ENCODE measurements at regions not wholly inside any gene's neighbourhood (a gene's known extent, or its start where the extent isn't known, plus 50 kb on each side); places are given as distances from the start of the nearest gene placed in this dataset.
A peak's percentile ranks its signal among the peaks of the same experiment; 100 is the strongest.
"Not testable (repeated sequence)": the region's sequence is repeated elsewhere in the genome, so short reads cannot be mapped to it uniquely, and the experiment has no call there.

- H3K27ac ChIP-seq; H3K27me3 ChIP-seq; ATAC-seq; H3K36me3 ChIP-seq; intact Hi-C loops (cut with DNase I); DNase-seq; H3K4me1 ChIP-seq; H3K4me3 ChIP-seq; H3K9me3 ChIP-seq: not testable (repeated sequence)
- TF ChIP-seq CTCF (IDR thresholded peaks at IDR 0.05) = peak in 1 of 12 donors; percentile 7
- 74 to 86% (median 81%) methylated on average over 4 of the region's 4 CpGs for WGBS, 4 donors
These were observed 52.7 kb upstream of the FOXO6 start for GRCh38 chr1:41308520-41308919.

- Histone ChIP-seq H3K9me3 (peaks cover 0 to 4% (median 0%) of the 10 kb centered on the region in 12 donors), H3K36me3 (no peaks in the 10 kb centered on the region), H3K4me1 (no peaks in the 10 kb centered on the region), H3K27me3 (no peaks in the 10 kb centered on the region), H3K27ac (no peak overlapping the region), H3K4me3 (no peak overlapping the region)
- DNase-seq = no peak
- ATAC-seq = no peak
- 50 to 60% (median 58%) methylated on average over 6 of the region's 6 CpGs for WGBS, 4 donors
- no peak for TF ChIP-seq POLR2A (IDR thresholded peaks at IDR 0.05)
- no peak for TF ChIP-seq CTCF (IDR thresholded peaks at IDR 0.05)
- intact Hi-C loops (cut with DNase I) = no loop called here
These were observed 55.5 kb upstream of the FOXO6 start for GRCh38 chr1:41305576-41306363.

- ATAC-seq (no peak), DNase-seq (no peak)
- no peak overlapping the region for H3K4me3 ChIP-seq
- H3K27ac ChIP-seq = no peak overlapping the region
- peaks cover 0 to 2% (median 0%) of the 10 kb centered on the region in 9 donors for H3K27me3 ChIP-seq
- no peak for TF ChIP-seq POLR2A (IDR thresholded peaks at IDR 0.05)
- TF ChIP-seq CTCF (IDR thresholded peaks at IDR 0.05) = no peak
- intact Hi-C loops (cut with DNase I) = no loop called here
- H3K4me1 ChIP-seq = no peaks in the 10 kb centered on the region
- H3K36me3 ChIP-seq = no peaks in the 10 kb centered on the region
- H3K9me3 ChIP-seq = no peaks in the 10 kb centered on the region
- WGBS, 4 donors = 89 to 92% (median 90%) methylated on average over 3 of the region's 3 CpGs
These were observed 54.4 kb upstream of the SCMH1 start for GRCh38 chr1:41296506-41296905.

- Histone ChIP-seq H3K4me3 (no peak overlapping the region), H3K27ac (no peak overlapping the region), H3K4me1 (no peaks in the 10 kb centered on the region), H3K9me3 (no peaks in the 10 kb centered on the region), H3K27me3 (peaks cover 0 to 9% (median 4%) of the 10 kb centered on the region in 9 donors), H3K36me3 (no peaks in the 10 kb centered on the region)
- intact Hi-C loops (cut with DNase I) = no loop called here
- no peak for DNase-seq
- TF ChIP-seq POLR2A (IDR thresholded peaks at IDR 0.05) = no peak
- no peak for TF ChIP-seq CTCF (IDR thresholded peaks at IDR 0.05)
- WGBS, 4 donors = 73 to 85% (median 79%) methylated on average over 3 of the region's 3 CpGs
- ATAC-seq = no peak
These were observed 52.1 kb upstream of the SCMH1 start for GRCh38 chr1:41294216-41294615.
